MG63 (cell line): ENCODE measurements at regions not wholly inside any gene's neighbourhood (a gene's known extent, or its start where the extent isn't known, plus 50 kb on each side); places are given as distances from the start of the nearest gene placed in this dataset.
"Not testable (repeated sequence)": the region's sequence is repeated elsewhere in the genome, so short reads cannot be mapped to it uniquely, and the experiment has no call there.

Experiments used
- DNase-seq: peaks from one replicate; pipeline ENCODE4 v3.0.0-alpha.2; 2020
- H3K27me3 ChIP-seq: fragments of 250-450 bp; sonication (Bioruptor Pico); 2 replicates; pipeline ENCODE4 v1.5.1; 2020; ENCODE audit warnings: mild to moderate bottlenecking, moderate library complexity
- H3K36me3 ChIP-seq: fragments of 250-450 bp; sonication (Bioruptor Pico); 2 replicates; pipeline ENCODE4 v1.5.1; 2020; ENCODE audit warnings: mild to moderate bottlenecking, moderate library complexity
- H3K4me3 ChIP-seq: fragments of 250-450 bp; sonication (Bioruptor Pico); 2 replicates; pipeline ENCODE4 v1.5.1; 2020; ENCODE audit warnings: mild to moderate bottlenecking, moderate library complexity
- H3K9me3 ChIP-seq: fragments of 250-450 bp; sonication (Bioruptor Pico); 2 replicates; pipeline ENCODE4 v1.5.1; 2020; ENCODE audit warnings: mild to moderate bottlenecking, moderate library complexity

GRCh38 chr3:48101301-48101650 is 85.1 kb upstream of the MAP4 start:
- not testable (repeated sequence) for H3K27me3 ChIP-seq, H3K4me3 ChIP-seq, H3K36me3 ChIP-seq, DNase-seq, H3K9me3 ChIP-seq

DNA sequence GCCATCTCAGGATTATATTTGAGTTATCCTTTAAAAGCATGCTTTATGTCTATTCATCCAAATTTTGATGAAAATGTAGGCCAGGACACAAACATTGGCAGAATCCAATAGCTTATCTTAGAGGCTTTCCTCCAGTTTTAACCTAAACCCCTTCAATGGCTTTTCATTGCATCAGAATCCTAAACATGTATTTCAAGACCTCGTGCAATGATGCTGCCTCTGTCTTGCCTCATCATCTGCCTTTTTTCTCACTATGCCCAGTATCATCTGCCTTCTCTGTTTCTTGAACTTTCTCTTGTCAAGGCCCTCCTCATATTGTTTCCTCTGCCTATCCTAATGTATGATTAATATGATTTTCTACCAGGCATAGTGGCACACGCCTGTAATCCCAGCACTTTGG is 76.1 kb upstream of the MAP4 start:
- DNase-seq: no peak
- H3K36me3 ChIP-seq: peaks cover 3% of the 10 kb centered on the region
- no peaks in the 10 kb centered on the region for H3K27me3 ChIP-seq
- no peak overlapping the region for H3K4me3 ChIP-seq
- H3K9me3 ChIP-seq: no peaks in the 10 kb centered on the region

DNA sequence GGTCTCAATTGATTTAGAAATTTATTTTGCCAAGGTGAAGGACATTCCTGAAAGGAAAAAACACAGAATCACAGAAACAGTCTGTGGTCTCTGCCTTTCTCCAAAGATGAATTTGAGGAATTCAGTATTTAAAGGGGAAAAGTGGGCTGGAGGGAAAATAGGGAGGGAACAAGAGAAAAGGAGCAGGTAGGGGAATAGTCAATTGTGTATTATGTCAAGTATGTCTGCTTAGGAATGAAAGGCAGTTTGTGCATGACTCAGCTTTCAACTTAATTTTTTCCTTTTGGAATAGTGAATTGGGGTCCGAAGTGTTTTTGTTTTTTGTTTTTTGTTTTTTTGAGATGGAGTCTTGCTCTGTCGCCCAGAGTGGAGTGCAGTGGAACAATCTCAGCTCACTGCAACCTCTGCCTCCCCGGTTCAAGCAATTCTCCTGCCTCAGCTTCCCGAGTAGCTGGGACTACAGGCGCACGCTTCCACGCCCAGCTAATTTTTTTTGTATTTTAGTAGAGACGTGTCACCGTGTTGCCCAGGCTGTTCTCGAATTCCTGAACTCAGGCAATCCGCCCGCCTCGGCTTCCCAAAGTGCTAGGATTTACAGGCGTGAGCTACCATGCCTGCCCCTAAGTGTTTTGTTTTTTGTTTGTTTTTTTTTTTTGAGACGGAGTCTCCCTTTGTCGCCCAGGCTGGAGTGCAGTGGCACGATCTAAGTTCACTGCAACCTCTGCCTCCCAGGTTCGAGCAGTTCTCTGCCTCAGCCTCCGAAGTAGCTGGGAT is 74.1 kb upstream of the MAP4 start:
- Histone ChIP-seq H3K4me3 (no peak overlapping the region), H3K9me3 (no peaks in the 10 kb centered on the region), H3K36me3 (peaks cover 11% of the 10 kb centered on the region), H3K27me3 (no peaks in the 10 kb centered on the region)
- DNase-seq: no peak

GRCh38 chr3:48088749-48089466 is 72.7 kb upstream of the MAP4 start:
- Histone ChIP-seq H3K4me3 (peak overlapping the region; percentile 85), H3K36me3 (peaks cover 11% of the 10 kb centered on the region), H3K27me3 (no peaks in the 10 kb centered on the region), H3K9me3 (no peaks in the 10 kb centered on the region)
- peak; percentile 95 for DNase-seq

DNA sequence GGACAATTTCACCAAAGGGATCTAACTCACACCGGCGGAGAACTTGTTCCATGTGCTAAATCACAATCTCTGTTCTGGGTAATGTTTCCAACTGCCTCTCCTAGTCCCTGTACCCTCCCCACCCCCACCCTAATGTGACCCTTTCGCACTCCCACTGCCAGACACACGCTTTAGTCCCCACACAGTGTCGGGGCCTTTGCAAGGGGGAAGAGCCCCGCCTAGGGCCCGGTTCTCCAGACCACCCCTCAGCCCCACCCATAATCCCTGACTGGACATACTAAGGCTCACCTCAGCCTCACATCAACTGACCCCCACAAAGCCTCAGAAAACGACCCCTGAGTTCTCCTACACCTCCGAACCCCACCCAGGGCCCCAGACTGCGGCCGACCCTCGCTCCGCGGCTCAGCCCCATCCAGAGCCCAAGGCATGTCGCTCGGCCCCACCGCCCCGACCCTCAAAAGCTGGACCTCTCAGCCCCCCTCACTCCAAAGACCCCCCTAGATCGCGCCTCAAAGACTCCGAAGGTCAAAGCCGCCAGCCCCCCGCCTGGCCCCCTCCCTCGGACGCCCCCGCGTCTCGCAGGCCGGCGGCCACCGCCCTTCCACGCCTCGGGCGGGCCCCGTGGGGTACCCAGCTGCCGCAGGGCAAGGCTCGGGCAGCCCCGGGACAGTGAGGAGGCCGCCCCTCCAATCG is 72.0 kb upstream of the MAP4 start:
- peak overlapping the region; percentile 85 for H3K4me3 ChIP-seq
- peak; percentile 33 for DNase-seq
- no peaks in the 10 kb centered on the region for H3K27me3 ChIP-seq
- H3K9me3 ChIP-seq: no peaks in the 10 kb centered on the region
- peaks cover 11% of the 10 kb centered on the region for H3K36me3 ChIP-seq

DNA sequence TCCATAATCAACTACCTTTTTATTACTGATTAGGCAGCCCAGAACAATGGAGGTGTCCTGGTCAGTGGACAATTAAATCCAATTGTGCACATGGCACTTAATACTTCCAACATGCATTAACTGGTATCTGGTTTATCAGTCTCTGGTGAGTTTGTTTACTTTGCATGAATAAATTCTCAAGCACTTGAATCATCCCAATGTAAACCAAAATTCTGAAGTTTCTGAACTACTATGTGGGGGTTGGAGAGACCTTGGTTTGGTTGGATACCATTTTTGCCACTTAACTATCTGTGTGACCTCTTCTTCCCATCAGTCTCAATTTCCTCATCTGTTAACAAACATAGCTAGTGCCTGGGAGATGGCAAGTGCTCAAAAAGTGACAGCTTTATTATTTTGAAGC is 70.5 kb upstream of the MAP4 start:
- Histone ChIP-seq H3K4me3 (peak overlapping the region; percentile 85), H3K36me3 (peaks cover 15% of the 10 kb centered on the region), H3K27me3 (no peaks in the 10 kb centered on the region), H3K9me3 (no peaks in the 10 kb centered on the region)
- DNase-seq: no peak

- Histone ChIP-seq H3K4me3 (no peak overlapping the region), H3K27me3 (no peaks in the 10 kb centered on the region), H3K36me3 (peaks cover 17% of the 10 kb centered on the region), H3K9me3 (no peaks in the 10 kb centered on the region)
- no peak for DNase-seq
Observed at GRCh38 chr3:48084929-48085328, 68.7 kb upstream of the MAP4 start.

- H3K9me3 ChIP-seq: no peaks in the 10 kb centered on the region
- no peak overlapping the region for H3K4me3 ChIP-seq
- H3K27me3 ChIP-seq: no peaks in the 10 kb centered on the region
- DNase-seq: no peak
- peaks cover 17% of the 10 kb centered on the region for H3K36me3 ChIP-seq
Observed at GRCh38 chr3:48084170-48084569, 68.0 kb upstream of the MAP4 start.

- Histone ChIP-seq H3K9me3 (no peaks in the 10 kb centered on the region), H3K27me3 (no peaks in the 10 kb centered on the region), H3K36me3 (peaks cover 19% of the 10 kb centered on the region), H3K4me3 (no peak overlapping the region)
- no peak for DNase-seq
Observed at GRCh38 chr3:48082580-48083184, 66.5 kb upstream of the MAP4 start.

DNA sequence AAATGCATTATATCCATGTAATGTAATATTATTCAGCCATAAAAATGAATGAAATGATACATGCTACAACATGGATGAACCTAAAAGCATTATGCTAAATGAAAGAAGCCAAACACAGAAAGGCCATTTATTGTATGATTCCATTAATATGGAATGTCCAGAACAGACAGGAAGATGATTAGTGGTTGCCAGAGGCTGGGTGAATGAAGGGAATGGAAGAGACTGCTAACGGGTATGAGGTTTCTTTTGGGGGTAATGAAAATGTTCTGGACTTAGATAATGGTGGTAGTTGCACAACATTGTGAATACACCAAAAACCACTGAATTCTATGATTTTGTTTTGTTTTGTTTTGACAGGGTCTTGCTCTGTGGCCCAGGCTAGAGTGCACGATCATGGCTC is 61.6 kb upstream of the MAP4 start:
- H3K27me3 ChIP-seq: no peaks in the 10 kb centered on the region
- peaks cover 7% of the 10 kb centered on the region for H3K36me3 ChIP-seq
- DNase-seq: no peak
- H3K4me3 ChIP-seq: no peak overlapping the region
- no peaks in the 10 kb centered on the region for H3K9me3 ChIP-seq

DNA sequence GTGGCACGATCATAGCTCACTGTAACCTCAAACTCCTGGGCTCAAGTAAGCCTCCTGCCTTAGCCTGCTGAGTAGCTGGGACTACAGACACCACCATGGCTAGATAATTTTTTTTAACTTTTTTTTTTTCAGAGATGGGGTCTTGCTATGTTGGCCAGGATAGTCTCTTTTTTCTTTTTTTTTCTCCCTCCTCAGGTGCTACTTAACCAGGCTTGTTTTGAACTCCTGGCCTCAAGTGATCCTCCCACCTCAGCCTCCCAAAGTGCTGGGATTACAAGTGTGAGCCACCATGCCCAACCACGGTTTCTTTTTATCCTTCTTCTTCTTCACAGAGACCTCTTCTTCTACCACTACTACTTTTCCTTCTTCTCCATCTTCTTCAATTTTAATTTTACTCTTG is 53.8 kb upstream of the MAP4 start:
- H3K27me3 ChIP-seq: no peaks in the 10 kb centered on the region
- H3K4me3 ChIP-seq: no peak overlapping the region
- DNase-seq: no peak
- H3K9me3 ChIP-seq: no peaks in the 10 kb centered on the region
- H3K36me3 ChIP-seq: peaks cover 14% of the 10 kb centered on the region

DNA sequence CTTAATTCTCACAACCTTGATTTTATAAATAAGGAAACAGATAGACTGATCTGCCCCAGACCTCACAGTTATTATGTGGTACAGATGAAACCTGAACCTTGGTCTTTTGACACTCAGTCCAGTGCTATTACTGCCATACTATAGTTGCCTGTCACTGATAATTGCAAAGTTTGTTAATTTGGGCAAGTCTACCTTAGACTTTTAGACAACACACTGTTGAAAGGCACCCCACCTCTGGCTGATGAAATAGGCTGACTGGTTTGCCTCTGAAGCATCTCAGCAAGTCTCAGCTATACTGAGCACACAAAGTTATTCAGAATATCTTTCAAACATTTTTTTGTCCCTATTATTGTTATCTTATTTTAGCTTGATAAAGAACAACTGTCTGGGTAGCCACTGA is 53.1 kb upstream of the MAP4 start:
- no peak for DNase-seq
- Histone ChIP-seq H3K36me3 (peaks cover 14% of the 10 kb centered on the region), H3K4me3 (no peak overlapping the region)

GRCh38 chr3:48068886-48069285 is 52.7 kb upstream of the MAP4 start:
- H3K4me3 ChIP-seq: no peak overlapping the region
- no peak for DNase-seq
- H3K27me3 ChIP-seq: no peaks in the 10 kb centered on the region
- no peaks in the 10 kb centered on the region for H3K9me3 ChIP-seq
- H3K36me3 ChIP-seq: peaks cover 14% of the 10 kb centered on the region

More for the DNA sequence above, 53.1 kb upstream of the MAP4 start:
- no peaks in the 10 kb centered on the region for H3K27me3 ChIP-seq
- H3K9me3 ChIP-seq: no peaks in the 10 kb centered on the region

DNA sequence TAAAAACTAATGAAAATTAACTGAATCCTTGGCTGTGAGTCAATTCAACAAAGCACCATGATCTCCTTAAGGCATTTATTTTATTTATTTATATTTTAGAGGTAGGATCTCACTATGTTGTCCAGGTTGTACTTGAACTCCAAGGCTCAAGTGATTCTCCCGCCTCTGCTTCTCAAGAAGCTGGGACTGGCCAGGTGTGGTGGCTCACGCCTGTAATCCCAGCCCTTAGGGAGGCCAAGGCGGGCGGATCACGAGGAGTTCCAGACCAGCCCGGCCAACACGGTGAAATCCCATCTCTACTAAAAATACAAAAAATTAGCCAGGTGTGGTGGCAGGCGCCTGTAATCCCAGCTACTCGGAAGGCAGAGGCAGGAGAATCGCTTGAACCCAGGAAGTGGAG is 52.1 kb upstream of the MAP4 start:
- H3K36me3 ChIP-seq: peaks cover 14% of the 10 kb centered on the region
- H3K27me3 ChIP-seq, H3K4me3 ChIP-seq, DNase-seq, H3K9me3 ChIP-seq: not testable (repeated sequence)

DNA sequence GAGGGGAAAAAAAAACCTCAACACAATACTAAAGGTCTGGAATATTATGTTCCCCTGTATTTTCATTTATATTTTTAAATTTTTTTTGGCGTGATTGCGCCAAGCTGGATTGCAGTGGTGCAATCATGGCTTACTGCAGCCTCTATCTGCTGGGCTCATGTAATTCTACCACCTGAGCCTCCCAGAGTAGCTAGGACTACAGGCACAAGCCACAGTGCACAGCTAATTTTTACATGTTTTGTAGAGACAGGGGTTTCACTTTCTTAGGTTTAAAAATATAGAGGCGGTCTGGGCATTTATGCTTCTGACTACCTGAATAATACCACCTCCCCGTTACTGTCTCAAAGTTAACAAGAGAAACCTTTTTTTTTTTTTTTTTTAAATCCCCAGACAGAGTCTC is 51.1 kb upstream of the MAP4 start:
- no peak overlapping the region for H3K4me3 ChIP-seq
- no peak for DNase-seq
- H3K27me3 ChIP-seq: no peaks in the 10 kb centered on the region
- no peaks in the 10 kb centered on the region for H3K9me3 ChIP-seq
- H3K36me3 ChIP-seq: peaks cover 14% of the 10 kb centered on the region
